GM18909 (cell line): ENCODE measurements at regions not wholly inside any gene's neighbourhood (a gene's known extent, or its start where the extent isn't known, plus 50 kb on each side); places are given as distances from the start of the nearest gene placed in this dataset.

Experiments
- ATAC-seq: cut with Tn5 transposase; IDR thresholded peaks from one replicate; pipeline ENCODE4 v1.9.1; 2021; ENCODE audit warnings: mild to moderate bottlenecking; ENCODE audit not compliant: unreplicated experiment, poor library complexity

- ATAC-seq = no peak
These were observed 1499.4 kb upstream of the PCDH7 start for GRCh38 chr4:29220761-29221160.

GRCh38 chr4:29224911-29225310 is 1495.3 kb upstream of the PCDH7 start:
- ATAC-seq = no peak

- ATAC-seq = no peak
These were observed 1479.5 kb upstream of the PCDH7 start for GRCh38 chr4:29240641-29241040.

- no peak for ATAC-seq
These were observed 1477.1 kb upstream of the PCDH7 start for GRCh38 chr4:29243054-29243453.

- no peak for ATAC-seq
These were observed 1476.3 kb upstream of the PCDH7 start for GRCh38 chr4:29243851-29244250.

- no peak for ATAC-seq
These were observed 1460.6 kb upstream of the PCDH7 start for GRCh38 chr4:29259556-29259955.

- ATAC-seq = no peak
These were observed 1457.2 kb upstream of the PCDH7 start for GRCh38 chr4:29262986-29263385.

GRCh38 chr4:29276150-29276549 is 1444.0 kb upstream of the PCDH7 start:
- ATAC-seq = no peak

GRCh38 chr4:29277381-29277780 is 1442.8 kb upstream of the PCDH7 start:
- ATAC-seq = no peak

GRCh38 chr4:29278585-29278984 is 1441.6 kb upstream of the PCDH7 start:
- no peak for ATAC-seq

GRCh38 chr4:29289118-29289517 is 1431.1 kb upstream of the PCDH7 start:
- ATAC-seq = no peak

- no peak for ATAC-seq
These were observed 1424.9 kb upstream of the PCDH7 start for GRCh38 chr4:29295280-29295679.

- no peak for ATAC-seq
These were observed 1415.6 kb upstream of the PCDH7 start for GRCh38 chr4:29304595-29304994.

GRCh38 chr4:29307256-29307655 is 1412.9 kb upstream of the PCDH7 start:
- ATAC-seq = no peak

GRCh38 chr4:29307755-29308154 is 1412.4 kb upstream of the PCDH7 start:
- ATAC-seq = no peak

GRCh38 chr4:29309050-29309449 is 1411.1 kb upstream of the PCDH7 start:
- no peak for ATAC-seq

- ATAC-seq = no peak
These were observed 1409.9 kb upstream of the PCDH7 start for GRCh38 chr4:29310252-29310651.

- no peak for ATAC-seq
These were observed 1408.9 kb upstream of the PCDH7 start for GRCh38 chr4:29311247-29311646.

GRCh38 chr4:29319663-29320340 is 1400.4 kb upstream of the PCDH7 start:
- ATAC-seq = no peak

GRCh38 chr4:29320947-29321620 is 1399.1 kb upstream of the PCDH7 start:
- no peak for ATAC-seq

- ATAC-seq = no peak
These were observed 1394.2 kb upstream of the PCDH7 start for GRCh38 chr4:29326004-29326403.

GRCh38 chr4:29326816-29327215 is 1393.4 kb upstream of the PCDH7 start:
- no peak for ATAC-seq
